CD4-positive, alpha-beta T cell treated with Interferon gamma for 1 hour (primary cell): ENCODE measurements at regions not wholly inside any gene's neighbourhood (a gene's known extent, or its start where the extent isn't known, plus 50 kb on each side); places are given as distances from the start of the nearest gene placed in this dataset.

Source experiments
- DNase-seq: peaks from one replicate; pipeline ENCODE4 v3.0.0-alpha.2; 2020

GRCh38 chr3:66692766-66693150, 191.9 kb upstream of the LRIG1 start:
- no peak for DNase-seq

- no peak for DNase-seq
These were observed 192.7 kb upstream of the LRIG1 start for GRCh38 chr3:66693461-66694031.

GRCh38 chr3:66702126-66702525, 201.3 kb upstream of the LRIG1 start:
- no peak for DNase-seq

- DNase-seq = no peak
These were observed 202.7 kb upstream of the LRIG1 start for GRCh38 chr3:66703501-66703900.

GRCh38 chr3:66705076-66705475, 204.3 kb upstream of the LRIG1 start:
- no peak for DNase-seq

GRCh38 chr3:66706890-66707289, 206.1 kb upstream of the LRIG1 start:
- DNase-seq = no peak

- DNase-seq = no peak
These were observed 208.7 kb upstream of the LRIG1 start for GRCh38 chr3:66709532-66709931.

GRCh38 chr3:66712210-66712609, 211.4 kb upstream of the LRIG1 start:
- no peak for DNase-seq

GRCh38 chr3:66713921-66714320, 213.1 kb upstream of the LRIG1 start:
- no peak for DNase-seq

- DNase-seq = no peak
These were observed 215.0 kb upstream of the LRIG1 start for GRCh38 chr3:66715806-66716205.

GRCh38 chr3:66717806-66718205, 217.0 kb upstream of the LRIG1 start:
- DNase-seq = no peak

- DNase-seq = no peak
These were observed 219.1 kb upstream of the LRIG1 start for GRCh38 chr3:66719796-66720356.

- DNase-seq = no peak
These were observed 219.7 kb upstream of the LRIG1 start for GRCh38 chr3:66720508-66720907.

GRCh38 chr3:66722675-66723074, 221.9 kb upstream of the LRIG1 start:
- no peak for DNase-seq

GRCh38 chr3:66723231-66723630, 222.4 kb upstream of the LRIG1 start:
- DNase-seq = no peak

- DNase-seq = no peak
These were observed 229.0 kb upstream of the LRIG1 start for GRCh38 chr3:66729687-66730393.

GRCh38 chr3:66738625-66739365, 238.0 kb upstream of the LRIG1 start:
- DNase-seq = no peak

GRCh38 chr3:66740260-66740659, 239.4 kb upstream of the LRIG1 start:
- DNase-seq = no peak

GRCh38 chr3:66744521-66744920, 243.7 kb upstream of the LRIG1 start:
- no peak for DNase-seq

- no peak for DNase-seq
These were observed 244.2 kb upstream of the LRIG1 start for GRCh38 chr3:66744986-66745385.

GRCh38 chr3:66747261-66747660, 246.4 kb upstream of the LRIG1 start:
- DNase-seq = no peak

GRCh38 chr3:66747696-66748095, 246.9 kb upstream of the LRIG1 start:
- DNase-seq = no peak

GRCh38 chr3:66748175-66748876, 247.5 kb upstream of the LRIG1 start:
- no peak for DNase-seq
